Muscle of arm (tissue), 1 donor: ENCODE measurements at regions not wholly inside any gene's neighbourhood (a gene's known extent, or its start where the extent isn't known, plus 50 kb on each side); places are given as distances from the start of the nearest gene placed in this dataset.

ENCODE experiments used
- DNase-seq: peaks from one replicate; pipeline ENCODE4 v3.0.0-alpha.2; 2013

- DNase-seq, result no peak
These were observed 50.2 kb upstream of the CTAGE1 start for GRCh38 chr18:22467760-22468553.

- DNase-seq, result no peak
These were observed 50.8 kb upstream of the CTAGE1 start for GRCh38 chr18:22468554-22468891.

GRCh38 chr18:22469061-22469734 lies 51.5 kb upstream of the CTAGE1 start:
- DNase-seq, result no peak

DNA sequence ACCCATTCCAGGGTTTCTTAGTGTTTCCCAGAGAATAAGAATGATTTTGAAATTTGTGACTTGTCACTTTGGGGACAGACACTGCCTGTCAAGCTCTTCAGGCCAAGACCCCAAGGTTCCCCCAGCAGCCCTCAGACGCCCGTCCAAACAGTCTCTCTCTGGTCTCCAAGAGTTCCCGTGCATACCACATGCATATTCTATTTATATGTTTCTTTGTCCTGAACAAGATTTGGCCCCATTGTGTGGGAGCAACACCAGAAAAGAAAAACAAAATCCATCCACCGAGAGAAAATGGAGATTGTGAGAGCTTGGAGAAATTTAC lies 52.2 kb upstream of the CTAGE1 start:
- no peak for DNase-seq

DNA sequence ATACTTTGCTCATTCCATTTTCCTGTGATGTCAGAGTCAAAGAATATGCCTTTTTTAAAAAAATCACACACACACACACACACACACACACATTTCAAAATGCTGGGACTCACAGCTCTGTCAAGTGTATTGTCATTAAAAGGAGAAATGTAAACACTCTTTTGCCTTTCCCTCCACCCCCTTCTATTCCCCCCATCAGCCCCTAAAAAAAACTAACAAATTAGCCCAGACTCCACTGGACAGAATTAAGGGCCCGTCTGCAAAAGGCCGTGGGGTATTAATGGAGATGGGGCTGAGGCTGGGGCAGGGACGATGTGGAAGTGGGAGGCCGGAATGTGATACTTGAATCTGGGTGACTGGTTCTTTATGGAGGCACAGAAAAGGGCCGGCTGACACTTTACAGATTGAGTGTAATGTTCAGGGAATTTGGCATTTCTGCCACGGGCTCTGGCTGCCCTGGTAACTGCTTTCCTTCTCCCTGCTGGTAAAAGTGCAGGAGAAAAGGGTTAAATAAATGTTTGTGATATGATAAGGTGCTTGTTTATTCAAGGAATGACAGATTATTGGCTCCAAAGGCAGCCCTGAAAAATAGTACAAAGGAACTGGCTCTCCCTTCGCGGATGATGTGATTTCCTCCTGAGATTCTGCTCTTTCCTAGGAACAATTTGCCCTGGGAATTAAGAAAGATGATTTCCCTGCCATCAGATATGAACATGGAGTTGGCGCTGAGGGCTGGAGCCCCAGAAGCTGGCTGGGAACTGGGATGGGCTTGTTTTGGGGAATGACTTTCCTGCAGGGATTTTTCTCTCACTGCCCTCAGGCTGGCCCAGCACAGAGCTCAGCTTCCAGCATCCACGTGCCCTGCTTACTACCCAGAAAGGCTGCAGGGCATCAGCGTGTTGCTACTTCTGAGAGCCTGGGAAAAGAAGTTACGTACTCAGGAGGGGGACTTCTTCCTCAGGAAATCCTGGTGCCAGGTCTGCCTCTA lies 52.8 kb upstream of the CTAGE1 start:
- DNase-seq, result no peak

- DNase-seq, result no peak
These were observed 53.9 kb upstream of the CTAGE1 start for GRCh38 chr18:22471546-22472131.

GRCh38 chr18:22473366-22473765 lies 55.7 kb upstream of the CTAGE1 start:
- DNase-seq, result no peak

DNA sequence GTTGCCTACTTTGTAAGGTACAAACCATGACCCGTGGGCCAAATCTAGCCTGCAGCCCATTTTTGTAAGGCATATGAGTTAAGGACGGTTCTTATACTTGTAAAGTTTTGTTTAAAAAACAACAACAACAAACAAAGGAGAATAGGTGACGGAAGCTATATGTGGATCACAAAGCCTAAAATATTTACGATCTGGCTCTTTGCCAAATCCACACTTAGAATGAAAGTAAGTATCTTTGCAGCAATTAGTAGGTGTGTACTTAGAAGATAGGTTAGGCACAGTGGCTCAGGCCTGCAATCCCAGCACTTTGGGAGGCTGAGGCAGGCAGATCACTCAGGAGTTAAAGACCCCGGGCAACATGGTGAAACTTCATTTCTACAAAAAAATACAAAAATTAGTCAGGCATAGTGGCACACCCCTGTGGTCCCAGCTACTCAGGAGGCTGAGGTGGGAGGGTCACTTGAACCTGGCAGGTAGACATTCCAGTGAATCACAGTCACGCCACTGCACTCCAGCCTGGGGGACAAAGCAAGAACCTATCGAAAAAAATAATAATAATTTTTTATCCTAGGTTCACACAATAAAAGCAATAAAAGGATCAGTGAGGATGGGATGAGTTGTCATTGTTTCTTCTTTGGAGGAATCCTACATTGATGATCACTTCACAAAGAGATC lies 57.8 kb upstream of the CTAGE1 start:
- DNase-seq, result no peak

GRCh38 chr18:22477222-22477621 lies 59.5 kb upstream of the CTAGE1 start:
- DNase-seq, result no peak

DNA sequence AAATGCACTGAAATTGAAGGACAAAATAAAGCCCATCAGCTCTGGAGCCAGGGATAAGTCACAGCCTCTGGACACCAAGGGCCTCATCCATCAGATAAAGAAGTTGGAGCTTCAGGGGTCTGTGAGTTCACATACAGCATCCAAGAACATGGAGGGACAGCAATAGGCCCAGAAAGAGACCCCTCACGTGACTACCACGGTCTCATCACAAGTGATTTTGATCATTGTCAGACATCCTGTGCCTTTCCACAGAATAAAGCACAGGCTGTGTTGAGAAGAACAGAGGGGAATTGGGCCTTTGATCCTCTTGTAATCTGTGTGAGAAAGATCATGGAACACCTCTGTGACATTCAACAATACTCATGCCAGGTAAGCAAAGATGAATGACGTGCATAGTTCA lies 65.2 kb upstream of the CTAGE1 start:
- DNase-seq, result no peak

DNA sequence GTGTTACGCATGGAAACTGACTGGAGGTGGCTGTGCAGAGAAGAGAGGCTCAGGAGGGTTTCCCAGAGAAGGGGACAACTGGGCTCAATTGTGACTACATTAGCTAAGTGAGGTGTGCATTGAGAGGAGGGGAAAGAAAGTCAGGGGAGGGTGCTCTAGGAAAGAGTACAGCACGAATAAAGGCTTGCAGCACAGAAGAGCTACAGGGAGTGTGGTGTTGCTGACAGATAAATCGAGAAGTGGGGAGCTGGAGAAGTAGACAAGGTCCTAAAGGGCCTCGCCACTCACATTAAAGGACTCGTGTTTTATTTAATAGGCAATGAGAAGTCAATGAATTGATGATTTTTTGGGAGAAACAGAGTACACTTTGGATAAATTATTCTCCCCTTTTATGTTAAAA lies 65.7 kb upstream of the CTAGE1 start:
- DNase-seq, result no peak

DNA sequence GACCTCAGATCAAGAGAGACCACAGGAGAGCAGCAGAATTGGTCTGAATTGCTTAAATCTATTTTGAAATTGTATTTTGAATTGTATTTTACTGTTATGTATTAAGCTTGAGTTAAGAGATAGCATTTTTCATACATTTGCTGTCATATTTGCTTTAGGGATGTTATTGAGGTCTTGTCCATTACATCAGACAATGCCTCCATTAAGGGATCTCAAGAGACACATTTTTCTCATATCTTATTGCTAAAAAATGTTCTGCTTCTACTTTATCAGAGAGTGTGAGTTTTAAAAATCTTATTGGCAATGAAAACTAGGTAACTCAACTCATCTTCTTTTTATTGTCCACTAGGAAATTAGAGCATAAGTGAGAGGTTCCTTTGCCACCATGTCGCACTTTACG lies 66.8 kb upstream of the CTAGE1 start:
- no peak for DNase-seq

DNA sequence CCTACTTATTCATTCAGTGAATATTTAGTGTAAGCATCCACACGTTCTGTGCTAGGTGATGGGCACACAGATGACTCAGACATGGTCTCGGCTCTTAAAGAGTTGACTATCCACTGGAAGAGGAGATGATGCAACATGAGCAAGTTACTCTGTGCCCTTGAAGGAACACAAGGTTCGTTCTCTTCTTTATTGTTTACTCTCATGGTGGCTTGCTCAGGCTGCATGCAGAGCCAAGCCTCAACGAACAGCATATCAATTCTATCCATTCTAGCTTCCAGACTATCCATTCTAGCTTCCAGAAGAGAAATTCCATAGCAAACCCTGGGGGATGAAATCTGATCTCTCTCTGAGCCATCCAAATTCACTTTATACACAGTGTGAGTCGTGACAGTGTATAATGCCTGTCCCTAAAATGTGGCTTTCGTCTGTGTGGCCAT lies 68.1 kb upstream of the CTAGE1 start:
- DNase-seq, result no peak

- DNase-seq, result no peak
These were observed 69.0 kb upstream of the CTAGE1 start for GRCh38 chr18:22486667-22487066.

DNA sequence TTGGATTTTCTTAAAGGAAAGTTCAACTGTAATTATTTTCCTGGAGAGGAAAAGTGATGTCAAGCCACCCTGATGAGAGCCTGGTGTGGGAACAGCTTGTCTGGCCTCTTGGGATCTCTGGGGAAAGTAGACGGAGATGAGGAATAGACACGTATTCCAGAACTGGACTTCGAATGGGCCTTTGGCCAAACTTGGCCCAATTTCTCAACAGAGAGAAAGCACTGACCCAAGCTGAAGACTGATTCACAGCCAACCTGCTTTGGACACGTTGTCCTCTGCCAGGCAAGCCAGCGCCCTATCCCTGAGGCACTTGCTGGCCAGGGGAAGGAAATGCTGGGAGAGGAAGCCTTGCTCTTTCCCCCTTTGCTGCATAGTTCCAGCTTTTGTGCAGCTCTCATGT lies 70.8 kb upstream of the CTAGE1 start:
- no peak for DNase-seq

DNA sequence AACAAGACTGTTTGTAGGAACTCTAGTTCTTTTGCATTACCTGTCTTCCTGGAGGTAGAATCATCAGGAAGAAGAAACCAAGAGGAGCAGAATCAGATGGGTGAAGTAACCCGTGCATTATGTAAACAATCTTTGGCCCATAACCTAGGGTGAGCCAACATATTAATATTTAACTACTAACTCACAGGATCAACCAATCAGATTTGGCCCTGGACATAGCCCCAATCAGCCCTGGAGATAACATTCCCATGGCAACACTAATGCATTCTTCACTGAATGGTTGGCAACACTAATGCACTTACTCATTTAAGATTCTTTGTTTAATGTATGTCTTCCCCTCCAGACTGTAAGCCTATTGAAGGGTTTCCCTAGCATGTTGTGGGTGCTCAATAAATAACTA lies 72.0 kb upstream of the CTAGE1 start:
- no peak for DNase-seq

- no peak for DNase-seq
These were observed 72.7 kb upstream of the CTAGE1 start for GRCh38 chr18:22490429-22490846.

- no peak for DNase-seq
These were observed 75.5 kb upstream of the CTAGE1 start for GRCh38 chr18:22493255-22493654.

DNA sequence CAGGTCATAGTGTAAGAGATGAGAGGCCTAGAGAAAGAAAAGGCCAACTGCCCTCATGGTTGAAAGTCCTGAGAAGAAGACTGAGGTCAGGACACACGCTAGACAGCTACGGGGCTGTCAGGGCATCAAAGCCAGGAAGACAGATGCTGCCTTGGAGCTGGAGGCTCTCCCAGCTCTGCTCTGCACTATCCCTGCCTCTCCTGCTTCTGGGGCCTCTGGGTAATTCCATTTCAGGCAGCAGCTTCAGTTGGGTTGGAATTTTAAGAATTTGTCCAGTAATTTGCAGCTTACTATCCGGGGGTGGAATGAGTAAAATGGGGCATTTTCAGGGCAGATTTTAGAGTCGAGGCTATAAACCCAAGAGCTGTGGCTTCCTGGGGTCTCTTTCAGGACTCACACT lies 76.2 kb upstream of the CTAGE1 start:
- no peak for DNase-seq

DNA sequence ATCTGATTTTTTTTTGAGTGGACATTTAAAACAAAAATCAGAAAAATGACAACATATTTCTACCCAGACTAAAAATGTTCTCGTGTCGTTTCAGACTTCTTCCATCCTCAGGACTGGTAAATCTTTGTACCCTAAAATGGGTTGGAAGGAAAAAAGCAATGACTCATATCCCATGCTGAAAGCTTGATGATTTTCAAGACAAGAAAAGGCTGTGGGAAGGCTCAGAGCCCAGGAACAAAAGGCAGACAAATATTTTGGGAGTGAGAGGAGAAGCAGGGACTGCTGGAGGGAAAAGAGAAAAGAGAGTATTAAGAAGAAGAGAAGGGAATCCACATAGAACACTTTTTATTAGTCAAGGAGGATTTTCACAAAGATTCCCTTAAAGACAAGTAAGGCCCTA lies 77.1 kb upstream of the CTAGE1 start:
- no peak for DNase-seq

DNA sequence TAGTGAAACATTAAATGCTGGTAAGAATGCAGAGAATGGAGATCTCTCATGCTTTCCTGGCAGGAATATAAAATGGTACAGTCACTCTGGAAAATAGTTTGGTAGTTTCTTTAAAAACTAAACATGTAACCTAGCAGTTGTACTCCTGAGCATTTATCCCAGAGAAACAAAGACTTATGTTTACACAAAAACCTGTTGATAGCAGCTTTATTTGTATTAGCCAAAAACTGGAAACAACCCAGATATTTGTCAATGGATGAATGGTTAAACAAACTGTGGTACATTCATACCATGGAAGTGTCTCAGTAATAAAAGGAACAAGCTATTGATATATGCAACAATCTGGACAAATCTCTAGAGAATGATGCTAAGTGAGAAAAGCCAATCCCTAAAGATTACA lies 81.7 kb upstream of the CTAGE1 start:
- no peak for DNase-seq

DNA sequence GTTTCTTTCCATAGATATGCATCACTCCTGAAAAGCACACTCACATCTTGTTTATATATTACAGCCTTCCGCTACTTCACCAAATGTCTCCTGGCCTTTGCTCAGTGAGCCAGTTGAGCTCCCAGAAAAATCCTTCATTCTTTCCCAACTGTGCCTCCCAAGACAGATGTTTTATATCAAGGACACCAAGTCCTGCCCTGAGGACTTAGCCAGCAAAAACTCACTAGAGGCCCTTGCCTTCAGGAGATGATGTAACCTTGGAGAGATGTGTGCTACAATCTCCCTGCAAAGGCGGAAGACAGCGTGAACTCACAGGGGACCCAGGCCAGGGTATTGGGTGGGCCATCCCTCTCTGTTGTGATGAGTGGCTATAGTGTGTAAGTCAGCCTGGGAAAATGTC lies 86.1 kb upstream of the CTAGE1 start:
- no peak for DNase-seq
